Natural killer cell (primary cell): ENCODE measurements at regions not wholly inside any gene's neighbourhood (a gene's known extent, or its start where the extent isn't known, plus 50 kb on each side); places are given as distances from the start of the nearest gene placed in this dataset.

Source experiments
- ATAC-seq, 3 donors: fragments of 150-1000 bp in 2 of 3; fragments of 200-7000 bp in 1 of 3; cut with Tn5 transposase; 1 replicate in 1 of 3; 2 replicates in 2 of 3; pipeline ENCODE4 v1.10.0; 2021; ENCODE audit warnings: mild to moderate bottlenecking in 2 of 3, moderate library complexity in 2 of 3
- DNase-seq, 2 donors: peaks; one replicate each; pipeline versions ENCODE4 v3.0.0 to v3.0.0-alpha.2; 2013 to 2021; ENCODE audit warnings: mixed read lengths in 1 of 2
- H3K27ac ChIP-seq: one replicate; pipeline ENCODE4 v1.5.1; 2013; ENCODE audit warnings: mild to moderate bottlenecking, low read length
- H3K27me3 ChIP-seq: one replicate; pipeline ENCODE4 v1.6.1; 2013; ENCODE audit warnings: low read length; ENCODE audit not compliant: control insufficient read depth, insufficient read depth
- H3K36me3 ChIP-seq: one replicate; pipeline ENCODE4 v1.6.1; 2013; ENCODE audit warnings: low read length; ENCODE audit not compliant: control insufficient read depth, insufficient read depth
- H3K4me1 ChIP-seq: one replicate; pipeline ENCODE4 v1.6.1; 2013; ENCODE audit warnings: low read length; ENCODE audit not compliant: control insufficient read depth, insufficient read depth
- H3K4me3 ChIP-seq: one replicate; pipeline ENCODE4 v1.5.1; 2013; ENCODE audit warnings: low read length
- H3K9me3 ChIP-seq: one replicate; pipeline ENCODE4 v1.6.1; 2013; ENCODE audit warnings: low read length; ENCODE audit not compliant: control insufficient read depth, insufficient read depth
- H3K27ac Mint-ChIP-seq, 2 donors: one replicate each; pipeline ENCODE4 v1.8.0; 2022; ENCODE audit warnings: mild to moderate bottlenecking in 2 of 2, mixed read lengths in 2 of 2, moderate library complexity in 1 of 2
- H3K27me3 Mint-ChIP-seq, 2 donors: one replicate each; pipeline ENCODE4 v1.8.0; 2022; ENCODE audit warnings: low read depth in 2 of 2, mixed read lengths in 2 of 2
- H3K36me3 Mint-ChIP-seq: one replicate; pipeline ENCODE4 v1.8.0; 2022; ENCODE audit warnings: mixed read lengths
- H3K4me1 Mint-ChIP-seq, 2 donors: one replicate each; pipeline ENCODE4 v1.8.0; 2022; ENCODE audit warnings: mixed read lengths in 2 of 2
- H3K4me3 Mint-ChIP-seq: one replicate; pipeline ENCODE4 v1.8.0; 2022; ENCODE audit warnings: mild to moderate bottlenecking, moderate library complexity, mixed read lengths
- H3K9me3 Mint-ChIP-seq, 2 donors: one replicate each; pipeline ENCODE4 v1.8.0; 2022; ENCODE audit warnings: mixed read lengths in 2 of 2
- CTCF ChIP-seq: fragments of 200-600 bp; IDR thresholded peaks from one replicate; pipeline ENCODE4 v1.8.0; 2022; ENCODE audit warnings: antibody characterized with exemption
- WGBS: methylation state at CpG from one replicate; pipeline ENCODE4 v1.1.7; 2013; ENCODE audit warnings: missing lambda C conversion rate; ENCODE audit not compliant: insufficient coverage; 5-methylcytosine and 5-hydroxymethylcytosine counted together
- intact Hi-C: fragments of 100-400 bp; cut with micrococcal nuclease; formaldehyde crosslinking; loops from one replicate; pipeline ENCODE4 v1.14.2; 2022

DNA sequence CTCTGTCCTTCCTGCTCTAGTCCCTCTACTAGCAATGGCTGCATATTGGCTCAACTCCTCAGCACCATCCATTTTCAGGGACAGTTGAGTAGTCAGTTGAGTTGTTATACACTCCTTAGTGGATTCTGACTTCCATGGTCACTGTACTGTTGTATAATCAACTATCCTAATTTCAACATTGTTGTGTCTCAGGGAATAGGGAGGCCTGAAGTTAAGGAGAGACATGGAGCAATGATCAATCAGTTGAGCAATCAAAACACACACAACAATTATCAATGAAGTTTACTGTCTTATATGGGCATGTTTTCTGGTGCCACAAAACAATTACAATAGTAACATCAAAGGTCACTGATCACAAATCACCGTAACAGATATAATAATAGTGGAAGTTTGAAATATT lies 255.9 kb downstream of the KCNC2 start:
- ATAC-seq (no peak), DNase-seq (no peak)
- Histone ChIP-seq H3K9me3 (no peaks in the 10 kb centered on the region), H3K36me3 (no peaks in the 10 kb centered on the region), H3K27me3 (no peaks in the 10 kb centered on the region), H3K27ac (no peak overlapping the region), H3K4me3 (no peak overlapping the region), H3K4me1 (no peaks in the 10 kb centered on the region)
- Mint-ChIP-seq H3K27me3 (no peaks in the 10 kb centered on the region), H3K27ac (no peak overlapping the region), H3K36me3 (peaks cover 13% of the 10 kb centered on the region), H3K9me3 (peaks cover 5 to 12% of the 10 kb centered on the region in 2 donors), H3K4me3 (no peak overlapping the region), H3K4me1 (no peaks in the 10 kb centered on the region)
- intact Hi-C loops, result no loop called here
- TF ChIP-seq CTCF, result no peak
- WGBS, result 100% methylated on average over 1 of the region's 1 CpG

DNA sequence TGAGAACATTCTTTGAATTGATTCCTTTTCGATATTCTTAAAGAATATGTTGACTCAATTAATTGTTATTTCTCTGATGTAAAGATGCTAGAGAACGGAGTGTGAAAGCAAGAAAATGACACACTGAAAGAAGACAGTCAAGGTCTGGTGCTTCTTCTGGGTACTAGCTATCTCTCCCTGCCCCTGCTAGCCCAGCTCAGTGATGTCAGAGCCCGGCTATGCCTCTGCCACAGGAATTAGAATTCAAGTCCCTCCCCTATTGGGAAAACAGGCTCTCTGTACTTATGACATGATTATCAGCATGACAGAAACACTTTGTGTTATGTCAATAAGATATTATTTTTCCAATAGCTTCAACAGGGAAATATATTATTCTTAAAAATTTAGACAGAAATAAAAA lies 252.4 kb downstream of the KCNC2 start:
- Mint-ChIP-seq H3K36me3 (peaks cover 19% of the 10 kb centered on the region), H3K27ac (no peak overlapping the region), H3K27me3 (no peaks in the 10 kb centered on the region), H3K4me1 (no peaks in the 10 kb centered on the region), H3K9me3 (peaks cover 8 to 12% of the 10 kb centered on the region in 2 donors), H3K4me3 (no peak overlapping the region)
- H3K27me3 ChIP-seq, result no peaks in the 10 kb centered on the region
- no peak overlapping the region for H3K27ac ChIP-seq
- WGBS, result 96% methylated on average over 3 of the region's 3 CpGs
- H3K4me3 ChIP-seq, result no peak overlapping the region
- TF ChIP-seq CTCF, result no peak
- DNase-seq (no peak), ATAC-seq (no peak)
- no peaks in the 10 kb centered on the region for H3K9me3 ChIP-seq
- intact Hi-C loops, result no loop called here
- H3K36me3 ChIP-seq, result no peaks in the 10 kb centered on the region
- H3K4me1 ChIP-seq, result no peaks in the 10 kb centered on the region

GRCh38 chr12:74957634-74958033 lies 252.0 kb downstream of the KCNC2 start:
- Histone ChIP-seq H3K27me3 (no peaks in the 10 kb centered on the region), H3K9me3 (no peaks in the 10 kb centered on the region), H3K4me1 (no peaks in the 10 kb centered on the region), H3K4me3 (no peak overlapping the region), H3K36me3 (no peaks in the 10 kb centered on the region), H3K27ac (no peak overlapping the region)
- H3K27ac Mint-ChIP-seq, result no peak overlapping the region
- intact Hi-C loops, result no loop called here
- peaks cover 19% of the 10 kb centered on the region for H3K36me3 Mint-ChIP-seq
- TF ChIP-seq CTCF, result no peak
- H3K4me3 Mint-ChIP-seq, result no peak overlapping the region
- peaks cover 8 to 12% of the 10 kb centered on the region in 2 donors for H3K9me3 Mint-ChIP-seq
- no peaks in the 10 kb centered on the region for H3K27me3 Mint-ChIP-seq
- no peaks in the 10 kb centered on the region for H3K4me1 Mint-ChIP-seq
- DNase-seq (no peak), ATAC-seq (no peak)

GRCh38 chr12:74959657-74960056 lies 250.0 kb downstream of the KCNC2 start:
- Histone ChIP-seq H3K9me3 (no peaks in the 10 kb centered on the region), H3K4me1 (no peaks in the 10 kb centered on the region), H3K27ac (no peak overlapping the region), H3K36me3 (no peaks in the 10 kb centered on the region), H3K27me3 (no peaks in the 10 kb centered on the region), H3K4me3 (no peak overlapping the region)
- no peak for ATAC-seq
- H3K27me3 Mint-ChIP-seq, result no peaks in the 10 kb centered on the region
- WGBS, result 96% methylated on average over 2 of the region's 2 CpGs
- H3K4me1 Mint-ChIP-seq, result no peaks in the 10 kb centered on the region
- intact Hi-C loops, result no loop called here
- no peak overlapping the region for H3K4me3 Mint-ChIP-seq
- TF ChIP-seq CTCF, result no peak
- peaks cover 19% of the 10 kb centered on the region for H3K36me3 Mint-ChIP-seq
- DNase-seq, result no peak
- H3K27ac Mint-ChIP-seq, result no peak overlapping the region
- H3K9me3 Mint-ChIP-seq, result peaks cover 6 to 7% of the 10 kb centered on the region in 2 donors
